HL-60 (cell line): ENCODE measurements at regions not wholly inside any gene's neighbourhood (a gene's known extent, or its start where the extent isn't known, plus 50 kb on each side); places are given as distances from the start of the nearest gene placed in this dataset.

Experiments used
- POLR2AphosphoS5 ChIP-seq: IDR thresholded peaks from 2 replicates; pipeline ENCODE4 v1.6.1; 2012; ENCODE audit warnings: low read depth
- TF ChIP-seq, protein P1 (sequence below): IDR thresholded peaks from one replicate; pipeline ENCODE4 v1.5.1; 2011; ENCODE audit warnings: low read length, control low read depth, inconsistent platforms; ENCODE audit not compliant: insufficient read depth

DNA sequence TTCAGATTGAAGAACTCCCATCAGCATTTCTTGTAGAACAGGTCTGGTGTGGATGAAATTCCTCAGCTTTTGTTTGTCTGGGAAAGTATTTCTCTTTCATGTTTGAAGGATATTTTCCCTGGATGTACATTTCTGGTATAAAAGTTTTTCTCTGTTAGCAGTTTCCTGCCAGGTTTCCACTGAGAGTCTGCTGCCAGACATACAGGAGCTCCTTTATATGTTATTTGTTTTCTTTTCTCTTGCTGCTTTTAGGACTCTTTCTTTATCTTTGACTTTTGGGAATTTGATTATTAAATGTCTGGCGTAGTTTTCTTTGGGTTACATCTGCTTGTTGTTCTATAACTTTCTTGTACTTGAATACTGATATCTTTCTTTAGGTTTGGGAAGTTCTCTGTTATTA lies 486.5 kb downstream of the ARAP2 start:
- TF ChIP-seq, protein P1, sequence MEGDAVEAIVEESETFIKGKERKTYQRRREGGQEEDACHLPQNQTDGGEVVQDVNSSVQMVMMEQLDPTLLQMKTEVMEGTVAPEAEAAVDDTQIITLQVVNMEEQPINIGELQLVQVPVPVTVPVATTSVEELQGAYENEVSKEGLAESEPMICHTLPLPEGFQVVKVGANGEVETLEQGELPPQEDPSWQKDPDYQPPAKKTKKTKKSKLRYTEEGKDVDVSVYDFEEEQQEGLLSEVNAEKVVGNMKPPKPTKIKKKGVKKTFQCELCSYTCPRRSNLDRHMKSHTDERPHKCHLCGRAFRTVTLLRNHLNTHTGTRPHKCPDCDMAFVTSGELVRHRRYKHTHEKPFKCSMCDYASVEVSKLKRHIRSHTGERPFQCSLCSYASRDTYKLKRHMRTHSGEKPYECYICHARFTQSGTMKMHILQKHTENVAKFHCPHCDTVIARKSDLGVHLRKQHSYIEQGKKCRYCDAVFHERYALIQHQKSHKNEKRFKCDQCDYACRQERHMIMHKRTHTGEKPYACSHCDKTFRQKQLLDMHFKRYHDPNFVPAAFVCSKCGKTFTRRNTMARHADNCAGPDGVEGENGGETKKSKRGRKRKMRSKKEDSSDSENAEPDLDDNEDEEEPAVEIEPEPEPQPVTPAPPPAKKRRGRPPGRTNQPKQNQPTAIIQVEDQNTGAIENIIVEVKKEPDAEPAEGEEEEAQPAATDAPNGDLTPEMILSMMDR = no peak
- TF ChIP-seq POLR2AphosphoS5 = no peak
